ENCODE measurements at regions not wholly inside any gene's neighbourhood (a gene's known extent, or its start where the extent isn't known, plus 50 kb on each side); places are given as distances from the start of the nearest gene placed in this dataset.

- Histone ChIP-seq H3K36me3 (ENCODE audit: control insufficient read depth, insufficient read depth, low read length) (no peaks in the 10 kb centered on the region), H3K4me3 (replicated peaks; ENCODE audit: low read depth, low read length) (no peak overlapping the region), H3K27me3 (replicated peaks; ENCODE audit: control insufficient read depth, insufficient read depth, low read length) (no peaks in the 10 kb centered on the region)
- TF ChIP-seq CTCF (IDR thresholded peaks at IDR 0.05; ENCODE audit: insufficient read depth, low read length, poor library complexity, severe bottlenecking): no peak
- no peak for DNase-seq (ENCODE audit: extremely low read depth, insufficient read length)
These were observed 270.5 kb downstream of the MYCN start for GRCh38 chr2:16210841-16211240.

- no peak for DNase-seq (ENCODE audit: extremely low read depth, insufficient read length)
- TF ChIP-seq CTCF (IDR thresholded peaks at IDR 0.05; ENCODE audit: insufficient read depth, low read length, poor library complexity, severe bottlenecking): no peak
- H3K36me3 ChIP-seq (ENCODE audit: control insufficient read depth, insufficient read depth, low read length): no peaks in the 10 kb centered on the region
These were observed 269.4 kb downstream of the MYCN start for GRCh38 chr2:16209799-16210198.

GRCh38 chr2:16208921-16209320, 268.6 kb downstream of the MYCN start:
- H3K4me3 ChIP-seq (replicated peaks; ENCODE audit: low read depth, low read length): no peak overlapping the region
- no peak for TF ChIP-seq CTCF (IDR thresholded peaks at IDR 0.05; ENCODE audit: insufficient read depth, low read length, poor library complexity, severe bottlenecking)
- H3K27me3 ChIP-seq (replicated peaks; ENCODE audit: control insufficient read depth, insufficient read depth, low read length): no peaks in the 10 kb centered on the region; the same call in 1 of the 2 replicates
- no peak for DNase-seq (ENCODE audit: extremely low read depth, insufficient read length)
- no peaks in the 10 kb centered on the region for H3K36me3 ChIP-seq (ENCODE audit: control insufficient read depth, insufficient read depth, low read length)

More at GRCh38 chr2:16209799-16210198, 269.4 kb downstream of the MYCN start:
- Histone ChIP-seq H3K27me3 (replicated peaks; ENCODE audit: control insufficient read depth, insufficient read depth, low read length) (no peaks in the 10 kb centered on the region; the same call in 1 of the 2 replicates), H3K4me3 (replicated peaks; ENCODE audit: low read depth, low read length) (no peak overlapping the region)

GRCh38 chr2:16208241-16208797, 268.0 kb downstream of the MYCN start:
- no peak for DNase-seq (ENCODE audit: extremely low read depth, insufficient read length)
- no peaks in the 10 kb centered on the region; the same call in 1 of the 2 replicates for H3K27me3 ChIP-seq (replicated peaks; ENCODE audit: control insufficient read depth, insufficient read depth, low read length)
- no peak overlapping the region for H3K4me3 ChIP-seq (replicated peaks; ENCODE audit: low read depth, low read length)
- H3K36me3 ChIP-seq (ENCODE audit: control insufficient read depth, insufficient read depth, low read length): no peaks in the 10 kb centered on the region
- no peak for TF ChIP-seq CTCF (IDR thresholded peaks at IDR 0.05; ENCODE audit: insufficient read depth, low read length, poor library complexity, severe bottlenecking)

GRCh38 chr2:16207611-16208010, 267.3 kb downstream of the MYCN start:
- no peaks in the 10 kb centered on the region for H3K36me3 ChIP-seq (ENCODE audit: control insufficient read depth, insufficient read depth, low read length)
- TF ChIP-seq CTCF (IDR thresholded peaks at IDR 0.05; ENCODE audit: insufficient read depth, low read length, poor library complexity, severe bottlenecking): no peak
- no peaks in the 10 kb centered on the region; the same call in 1 of the 2 replicates for H3K27me3 ChIP-seq (replicated peaks; ENCODE audit: control insufficient read depth, insufficient read depth, low read length)
- no peak for DNase-seq (ENCODE audit: extremely low read depth, insufficient read length)
- H3K4me3 ChIP-seq (replicated peaks; ENCODE audit: low read depth, low read length): no peak overlapping the region

GRCh38 chr2:16207151-16207550, 266.8 kb downstream of the MYCN start:
- Histone ChIP-seq H3K4me3 (replicated peaks; ENCODE audit: low read depth, low read length) (no peak overlapping the region), H3K36me3 (ENCODE audit: control insufficient read depth, insufficient read depth, low read length) (no peaks in the 10 kb centered on the region), H3K27me3 (replicated peaks; ENCODE audit: control insufficient read depth, insufficient read depth, low read length) (no peaks in the 10 kb centered on the region; the same call in 1 of the 2 replicates)
- DNase-seq (ENCODE audit: extremely low read depth, insufficient read length): no peak
- no peak for TF ChIP-seq CTCF (IDR thresholded peaks at IDR 0.05; ENCODE audit: insufficient read depth, low read length, poor library complexity, severe bottlenecking)
